Endodermal cell (in vitro differentiated cells): ENCODE measurements at regions not wholly inside any gene's neighbourhood (a gene's known extent, or its start where the extent isn't known, plus 50 kb on each side); places are given as distances from the start of the nearest gene placed in this dataset.

Experiments used
- DNase-seq: peaks from one replicate; pipeline ENCODE4 v3.0.0-alpha.2; 2017
- H3K27ac ChIP-seq: 2 replicates; pipeline ENCODE4 v1.5.1; 2013; ENCODE audit warnings: mild to moderate bottlenecking, low read depth, low read length, moderate library complexity
- H3K27me3 ChIP-seq: 2 replicates; pipeline ENCODE4 v1.6.1; 2013; ENCODE audit warnings: mild to moderate bottlenecking, low read length, moderate library complexity; ENCODE audit not compliant: insufficient read depth, control insufficient read depth, poor library complexity, severe bottlenecking
- H3K36me3 ChIP-seq: 2 replicates; pipeline ENCODE4 v1.7.0; 2013; ENCODE audit warnings: mild to moderate bottlenecking, low read length, moderate library complexity; ENCODE audit not compliant: control insufficient read depth, insufficient read depth
- H3K4me1 ChIP-seq: one replicate; pipeline ENCODE4 v1.7.0; 2013; ENCODE audit warnings: low read length; ENCODE audit not compliant: control insufficient read depth, insufficient read depth
- H3K4me3 ChIP-seq: 2 replicates; pipeline ENCODE4 v1.5.1; 2013; ENCODE audit warnings: mild to moderate bottlenecking, low read length, moderate library complexity
- H3K9ac ChIP-seq: 2 replicates; pipeline ENCODE4 v1.6.1; 2013; ENCODE audit warnings: mild to moderate bottlenecking, low read length, moderate library complexity; ENCODE audit not compliant: poor library complexity, severe bottlenecking; ENCODE audit errors: extremely low read depth
- H3K9me3 ChIP-seq: 2 replicates; pipeline ENCODE4 v1.6.1; 2013; ENCODE audit warnings: mild to moderate bottlenecking, low read length, moderate library complexity; ENCODE audit not compliant: control insufficient read depth
- H3K27ac Mint-ChIP-seq: 2 replicates; pipeline ENCODE4 v1.8.0; 2020; ENCODE audit warnings: mixed read lengths
- H3K27me3 Mint-ChIP-seq: 2 replicates; pipeline ENCODE4 v1.8.0; 2021; ENCODE audit warnings: mild to moderate bottlenecking, mixed read lengths; ENCODE audit not compliant: insufficient read depth
- H3K36me3 Mint-ChIP-seq: 2 replicates; pipeline ENCODE4 v1.8.0; 2020; ENCODE audit warnings: low read depth, mixed read lengths
- H3K4me1 Mint-ChIP-seq: 2 replicates; pipeline ENCODE4 v1.8.0; 2020; ENCODE audit warnings: mixed read lengths
- H3K4me3 Mint-ChIP-seq: 2 replicates; pipeline ENCODE4 v1.8.0; 2020; ENCODE audit warnings: mild to moderate bottlenecking, moderate library complexity, mixed read lengths
- H3K9me3 Mint-ChIP-seq: 2 replicates; pipeline ENCODE4 v1.8.0; 2020; ENCODE audit warnings: mild to moderate bottlenecking, mixed read lengths
- WGBS, 2 experiments: methylation state at CpG; one replicate each; pipeline versions ENCODE4 v1.1.5 to v1.1.7; 2013; ENCODE audit warnings: missing lambda C conversion rate in 2 of 2, mixed read lengths in 1 of 2; ENCODE audit not compliant: insufficient coverage in 1 of 2, insufficient read length in 1 of 2; 5-methylcytosine and 5-hydroxymethylcytosine counted together
- TF ChIP-seq, protein P1 (sequence below): fragments of 200-600 bp; sonication (generic); conservative IDR thresholded peaks from 2 replicates; pipeline ENCODE4 v1.5.0; 2021; ENCODE audit warnings: antibody characterized with exemption, mild to moderate bottlenecking

DNA sequence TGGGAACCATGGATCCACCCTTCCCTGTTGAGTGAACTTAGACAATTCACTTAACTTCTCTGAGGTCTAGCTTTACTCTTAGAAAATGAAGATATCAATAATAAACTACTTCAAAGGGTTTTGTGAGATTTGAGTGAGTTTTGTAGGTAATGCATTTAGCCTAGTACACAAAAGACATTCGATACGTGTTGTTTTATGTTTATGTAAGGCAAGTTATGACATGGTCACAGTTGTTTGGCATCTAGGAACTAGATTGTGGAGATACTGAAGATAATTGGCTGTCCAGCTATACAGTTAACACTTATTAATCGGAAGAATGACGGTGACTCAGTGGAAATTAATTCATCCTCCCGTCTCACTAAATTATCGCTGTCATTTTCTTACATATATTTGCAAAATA, 1781.1 kb upstream of the TENM3 start:
- Mint-ChIP-seq H3K27me3 (no peaks in the 10 kb centered on the region), H3K27ac (no peak overlapping the region)
- WGBS, 2 experiments = 83 to 95% methylated on average over 1 to 6 of the region's 6 CpGs

DNA sequence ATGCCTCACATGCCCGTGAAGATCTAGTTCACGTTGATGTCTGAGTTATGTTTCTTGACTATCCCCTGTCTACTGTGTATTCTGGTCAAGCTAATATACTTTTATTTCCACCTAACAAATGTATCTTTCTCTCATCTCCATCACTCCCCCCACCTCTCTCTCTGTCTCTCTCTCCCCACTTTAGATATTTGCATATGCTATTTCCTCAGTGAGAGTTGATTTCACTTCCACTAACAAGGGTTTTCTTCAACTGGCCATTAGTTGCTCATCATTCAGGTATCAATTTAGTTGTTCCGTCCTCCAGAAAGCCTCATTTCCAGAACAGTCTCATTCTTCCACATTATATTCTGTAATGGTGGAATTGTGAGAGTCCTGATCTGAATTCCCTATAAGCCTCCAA, 1777.8 kb upstream of the TENM3 start:
- 95 to 100% methylated on average over 2 to 3 of the region's 3 CpGs for WGBS, 2 experiments
- Histone ChIP-seq H3K9me3 (no peaks in the 10 kb centered on the region), H3K27me3 (no peaks in the 10 kb centered on the region), H3K27ac (no peak overlapping the region), H3K4me1 (peaks cover 9% of the 10 kb centered on the region), H3K9ac (no peak overlapping the region), H3K36me3 (no peaks in the 10 kb centered on the region), H3K4me3 (no peak overlapping the region)
- Mint-ChIP-seq H3K9me3 (peaks cover 5% of the 10 kb centered on the region), H3K4me1 (peaks cover 11% of the 10 kb centered on the region), H3K36me3 (no peaks in the 10 kb centered on the region), H3K27ac (no peak overlapping the region), H3K27me3 (no peaks in the 10 kb centered on the region), H3K4me3 (no peak overlapping the region)
- TF ChIP-seq, protein P1, sequence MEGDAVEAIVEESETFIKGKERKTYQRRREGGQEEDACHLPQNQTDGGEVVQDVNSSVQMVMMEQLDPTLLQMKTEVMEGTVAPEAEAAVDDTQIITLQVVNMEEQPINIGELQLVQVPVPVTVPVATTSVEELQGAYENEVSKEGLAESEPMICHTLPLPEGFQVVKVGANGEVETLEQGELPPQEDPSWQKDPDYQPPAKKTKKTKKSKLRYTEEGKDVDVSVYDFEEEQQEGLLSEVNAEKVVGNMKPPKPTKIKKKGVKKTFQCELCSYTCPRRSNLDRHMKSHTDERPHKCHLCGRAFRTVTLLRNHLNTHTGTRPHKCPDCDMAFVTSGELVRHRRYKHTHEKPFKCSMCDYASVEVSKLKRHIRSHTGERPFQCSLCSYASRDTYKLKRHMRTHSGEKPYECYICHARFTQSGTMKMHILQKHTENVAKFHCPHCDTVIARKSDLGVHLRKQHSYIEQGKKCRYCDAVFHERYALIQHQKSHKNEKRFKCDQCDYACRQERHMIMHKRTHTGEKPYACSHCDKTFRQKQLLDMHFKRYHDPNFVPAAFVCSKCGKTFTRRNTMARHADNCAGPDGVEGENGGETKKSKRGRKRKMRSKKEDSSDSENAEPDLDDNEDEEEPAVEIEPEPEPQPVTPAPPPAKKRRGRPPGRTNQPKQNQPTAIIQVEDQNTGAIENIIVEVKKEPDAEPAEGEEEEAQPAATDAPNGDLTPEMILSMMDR = no peak
- DNase-seq = no peak

More for the DNA sequence above, 1781.1 kb upstream of the TENM3 start:
- Histone ChIP-seq H3K27me3 (no peaks in the 10 kb centered on the region), H3K27ac (no peak overlapping the region), H3K9me3 (no peaks in the 10 kb centered on the region), H3K36me3 (no peaks in the 10 kb centered on the region), H3K4me1 (peaks cover 21% of the 10 kb centered on the region), H3K9ac (no peak overlapping the region), H3K4me3 (no peak overlapping the region)
- TF ChIP-seq, protein P1 = no peak
- Mint-ChIP-seq H3K4me1 (peaks cover 28% of the 10 kb centered on the region), H3K36me3 (no peaks in the 10 kb centered on the region), H3K4me3 (no peak overlapping the region), H3K9me3 (no peaks in the 10 kb centered on the region)
- no peak for DNase-seq

DNA sequence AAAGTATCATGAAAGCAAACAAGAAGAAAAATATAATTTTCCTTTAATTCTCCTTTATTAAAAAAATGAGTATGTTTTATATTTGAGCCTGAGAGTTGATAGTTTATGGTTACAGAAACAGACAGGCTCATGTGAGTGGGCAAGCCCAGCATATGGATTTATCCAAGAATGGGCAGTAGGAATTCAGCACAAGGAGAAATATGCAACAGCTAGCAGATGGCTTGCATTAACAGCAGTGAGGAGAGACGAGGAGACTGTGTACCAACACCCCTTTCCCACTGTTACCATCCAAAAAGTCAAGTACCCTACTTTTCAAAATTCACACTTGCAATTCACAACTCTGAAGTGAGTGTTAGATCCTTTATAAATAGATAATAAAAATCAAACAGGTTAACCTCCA, 1760.2 kb upstream of the TENM3 start:
- peaks cover 9% of the 10 kb centered on the region for H3K4me1 Mint-ChIP-seq
- H3K27me3 Mint-ChIP-seq = no peaks in the 10 kb centered on the region

More for the DNA sequence above, 1760.2 kb upstream of the TENM3 start:
- peaks cover 11% of the 10 kb centered on the region for H3K4me1 ChIP-seq
- H3K4me3 ChIP-seq = no peak overlapping the region
- no peak overlapping the region for H3K27ac ChIP-seq
- H3K4me3 Mint-ChIP-seq = no peak overlapping the region
- H3K36me3 ChIP-seq = no peaks in the 10 kb centered on the region
- H3K9ac ChIP-seq = no peak overlapping the region
- 67% methylated on average over 1 of the region's 1 CpG; no CpG with 5 or more reads in 1 of the 2 experiments for WGBS, 2 experiments
- peaks cover 2% of the 10 kb centered on the region for H3K9me3 Mint-ChIP-seq
- peaks cover 12% of the 10 kb centered on the region for H3K9me3 ChIP-seq
- TF ChIP-seq, protein P1 = no peak
- H3K36me3 Mint-ChIP-seq = no peaks in the 10 kb centered on the region
- no peaks in the 10 kb centered on the region for H3K27me3 ChIP-seq
- H3K27ac Mint-ChIP-seq = no peak overlapping the region
- DNase-seq = no peak
